MCF 10A (cell line): ENCODE measurements at regions not wholly inside any gene's neighbourhood (a gene's known extent, or its start where the extent isn't known, plus 50 kb on each side); places are given as distances from the start of the nearest gene placed in this dataset.

Source experiments
- BruUV-seq: library from RNA; stranded (reverse); fragments of 400-500 nt; replicated peaks from 2 replicates; lab custom pipeline; 2021; lab: Mats Ljungman, UMichigan
- CTCF ChIA-PET: fragments of 300-600 bp; sonication (Branson Sonifier 250); formaldehyde crosslinking; extraction: SDS; loops from one replicate; lab custom pipeline; 2021; ENCODE audit warnings: antibody characterized with exemption, inconsistent platforms; lab: Yijun Ruan, JAX
- POLR2A ChIA-PET: fragments of 300-600, 350-650 bp; sonication (Branson Sonifier 250); formaldehyde crosslinking; extraction: SDS; loops from one replicate; lab custom pipeline; 2020; ENCODE audit warnings: antibody characterized with exemption, inconsistent platforms; lab: Yijun Ruan, JAX
- DNase-seq: peaks from one replicate; pipeline ENCODE4 v3.0.0-alpha.2; 2018; ENCODE audit not compliant: unreplicated experiment
- H3K27ac Mint-ChIP-seq: one replicate; pipeline ENCODE4 v1.8.0; 2022; ENCODE audit warnings: mild to moderate bottlenecking, low read depth, mixed read lengths; ENCODE audit not compliant: unreplicated experiment
- H3K27me3 Mint-ChIP-seq: one replicate; pipeline ENCODE4 v1.8.0; 2022; ENCODE audit warnings: mixed read lengths; ENCODE audit not compliant: insufficient read depth, unreplicated experiment
- H3K36me3 Mint-ChIP-seq: one replicate; pipeline ENCODE4 v1.8.0; 2022; ENCODE audit warnings: mild to moderate bottlenecking, moderate library complexity, mixed read lengths; ENCODE audit not compliant: insufficient read depth, unreplicated experiment
- H3K4me1 Mint-ChIP-seq: one replicate; pipeline ENCODE4 v1.8.0; 2022; ENCODE audit warnings: mixed read lengths; ENCODE audit not compliant: insufficient read depth, unreplicated experiment
- H3K4me3 Mint-ChIP-seq: one replicate; pipeline ENCODE4 v1.8.0; 2022; ENCODE audit warnings: mild to moderate bottlenecking, moderate library complexity, mixed read lengths; ENCODE audit not compliant: unreplicated experiment
- H3K9me3 Mint-ChIP-seq: one replicate; pipeline ENCODE4 v1.8.0; 2022; ENCODE audit warnings: mixed read lengths; ENCODE audit not compliant: unreplicated experiment
- intact Hi-C: fragments of 100-400 bp; cut with micrococcal nuclease; formaldehyde crosslinking; loops from 2 replicates; pipeline ENCODE4 v1.14.1; 2022
- TF ChIP-seq, protein P1 (sequence below): fragments of 200-600 bp; IDR thresholded peaks from one replicate; pipeline ENCODE4 v1.8.0; 2022; ENCODE audit warnings: antibody characterized with exemption, mild to moderate bottlenecking; ENCODE audit not compliant: unreplicated experiment

- DNase-seq = no peak
- CTCF ChIA-PET = interaction anchor here (0.5 kb wide), 1 partner anchor 26 kb away, joined by 4 read pairs; no protein-coding TSS in a partner anchor
- Mint-ChIP-seq H3K27me3 (no peaks in the 10 kb centered on the region), H3K4me1 (peaks cover 12% of the 10 kb centered on the region), H3K27ac (no peak overlapping the region), H3K36me3 (peaks cover 4% of the 10 kb centered on the region), H3K9me3 (no peaks in the 10 kb centered on the region), H3K4me3 (no peak overlapping the region)
- TF ChIP-seq, protein P1, sequence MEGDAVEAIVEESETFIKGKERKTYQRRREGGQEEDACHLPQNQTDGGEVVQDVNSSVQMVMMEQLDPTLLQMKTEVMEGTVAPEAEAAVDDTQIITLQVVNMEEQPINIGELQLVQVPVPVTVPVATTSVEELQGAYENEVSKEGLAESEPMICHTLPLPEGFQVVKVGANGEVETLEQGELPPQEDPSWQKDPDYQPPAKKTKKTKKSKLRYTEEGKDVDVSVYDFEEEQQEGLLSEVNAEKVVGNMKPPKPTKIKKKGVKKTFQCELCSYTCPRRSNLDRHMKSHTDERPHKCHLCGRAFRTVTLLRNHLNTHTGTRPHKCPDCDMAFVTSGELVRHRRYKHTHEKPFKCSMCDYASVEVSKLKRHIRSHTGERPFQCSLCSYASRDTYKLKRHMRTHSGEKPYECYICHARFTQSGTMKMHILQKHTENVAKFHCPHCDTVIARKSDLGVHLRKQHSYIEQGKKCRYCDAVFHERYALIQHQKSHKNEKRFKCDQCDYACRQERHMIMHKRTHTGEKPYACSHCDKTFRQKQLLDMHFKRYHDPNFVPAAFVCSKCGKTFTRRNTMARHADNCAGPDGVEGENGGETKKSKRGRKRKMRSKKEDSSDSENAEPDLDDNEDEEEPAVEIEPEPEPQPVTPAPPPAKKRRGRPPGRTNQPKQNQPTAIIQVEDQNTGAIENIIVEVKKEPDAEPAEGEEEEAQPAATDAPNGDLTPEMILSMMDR = no peak
- intact Hi-C loops = loop anchor here (10.0 kb wide), 1 partner anchor 242 kb away; no protein-coding TSS in a partner anchor
- no TSS peak for BruUV-seq
- POLR2A ChIA-PET = interaction anchor here (1.6 kb wide), 1 partner anchor 9 kb away, joined by 7 read pairs; no protein-coding TSS in a partner anchor
These were observed 385.7 kb downstream of the AASDHPPT start for GRCh38 chr11:106463154-106463553.

GRCh38 chr11:106463796-106464201 is 386.3 kb downstream of the AASDHPPT start:
- BruUV-seq = no TSS peak
- peaks cover 12% of the 10 kb centered on the region for H3K4me1 Mint-ChIP-seq
- ChIA-PET CTCF (interaction anchor here (0.5 kb wide), 1 partner anchor 26 kb away, joined by 4 read pairs; no protein-coding TSS in a partner anchor), POLR2A (no interaction called here)
- intact Hi-C loops = loop anchor here (10.0 kb wide), 1 partner anchor 241 kb away; no protein-coding TSS in a partner anchor
- no peaks in the 10 kb centered on the region for H3K9me3 Mint-ChIP-seq
- TF ChIP-seq, protein P1 = no peak
- H3K36me3 Mint-ChIP-seq = peaks cover 4% of the 10 kb centered on the region
- no peaks in the 10 kb centered on the region for H3K27me3 Mint-ChIP-seq
- no peak overlapping the region for H3K4me3 Mint-ChIP-seq
- H3K27ac Mint-ChIP-seq = no peak overlapping the region
- DNase-seq = no peak

DNA sequence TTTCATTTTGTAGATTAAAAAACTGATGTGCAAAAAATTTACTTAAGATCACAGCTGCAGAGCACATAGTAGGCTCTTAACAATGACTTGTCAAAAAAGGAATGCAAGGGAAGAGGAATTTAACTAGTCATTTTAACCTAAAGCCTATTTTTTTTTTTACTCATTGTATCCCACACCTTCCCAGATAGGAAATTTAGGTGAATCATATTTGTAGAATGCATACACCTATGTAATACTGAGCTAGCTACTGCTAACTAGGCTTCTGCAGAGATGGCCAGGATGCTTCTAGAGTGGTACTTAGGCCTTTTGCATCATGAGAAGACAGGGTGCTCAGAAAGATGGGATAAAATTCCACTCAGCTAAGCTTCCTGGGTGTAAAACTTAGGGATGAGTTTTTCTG is 387.3 kb downstream of the AASDHPPT start:
- BruUV-seq = no TSS peak
- CTCF ChIA-PET = interaction anchor here (0.8 to 1.2 kb wide), 2 partner anchors 17 to 188 kb away, joined by 4 to 5 read pairs; no protein-coding TSS in a partner anchor
- H3K4me3 Mint-ChIP-seq = no peak overlapping the region
- DNase-seq = no peak
- H3K36me3 Mint-ChIP-seq = peaks cover 4% of the 10 kb centered on the region
- TF ChIP-seq, protein P1 = no peak
- H3K9me3 Mint-ChIP-seq = no peaks in the 10 kb centered on the region
- intact Hi-C loops = loop anchor here (10.0 kb wide), 1 partner anchor 240 kb away; no protein-coding TSS in a partner anchor
- POLR2A ChIA-PET = interaction anchor here (1.0 kb wide), 1 partner anchor 15 kb away, joined by 3 read pairs; no protein-coding TSS in a partner anchor
- no peak overlapping the region for H3K27ac Mint-ChIP-seq
- peaks cover 12% of the 10 kb centered on the region for H3K4me1 Mint-ChIP-seq
- no peaks in the 10 kb centered on the region for H3K27me3 Mint-ChIP-seq

DNA sequence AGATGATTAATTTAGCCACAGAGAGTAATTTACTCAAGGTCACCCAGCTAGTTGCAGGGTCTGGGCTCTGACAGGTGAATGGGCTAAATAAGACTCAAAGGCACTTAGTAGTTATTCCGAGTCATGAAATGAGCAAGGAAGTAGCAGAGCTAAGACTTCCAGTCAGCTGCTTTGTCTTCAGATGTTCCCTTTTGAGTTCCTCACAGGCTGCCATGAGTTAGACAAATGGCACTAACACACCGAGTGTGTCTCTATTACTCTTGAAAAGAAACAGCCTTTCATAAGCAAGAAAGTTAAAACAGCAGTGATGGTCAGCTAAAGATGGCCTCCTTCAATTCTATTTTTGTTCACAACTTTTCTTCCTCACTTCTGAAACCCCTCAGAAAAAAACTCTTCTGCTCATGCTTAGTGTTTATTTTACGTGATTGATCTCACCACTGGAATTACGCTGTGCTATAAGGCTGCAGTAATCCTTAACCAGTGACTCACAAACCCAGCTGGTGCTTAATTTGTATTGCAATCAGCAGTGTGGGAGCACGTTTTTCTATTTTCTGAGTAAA is 389.1 kb downstream of the AASDHPPT start:
- DNase-seq = peak; percentile 28
- POLR2A ChIA-PET = interaction anchor here (0.6 kb wide), 1 partner anchor 19 kb away, joined by 3 read pairs; no protein-coding TSS in a partner anchor
- peaks cover 12% of the 10 kb centered on the region for H3K4me1 Mint-ChIP-seq
- H3K36me3 Mint-ChIP-seq = peaks cover 4% of the 10 kb centered on the region
- H3K27ac Mint-ChIP-seq = no peak overlapping the region
- BruUV-seq = no TSS peak
- TF ChIP-seq, protein P1 = no peak
- no peak overlapping the region for H3K4me3 Mint-ChIP-seq
- H3K27me3 Mint-ChIP-seq = no peaks in the 10 kb centered on the region
- CTCF ChIA-PET = no interaction called here
- intact Hi-C loops = loop anchor here (10.0 kb wide), 1 partner anchor 238 kb away; no protein-coding TSS in a partner anchor
- no peaks in the 10 kb centered on the region for H3K9me3 Mint-ChIP-seq
